ENCODE measurements at regions not wholly inside any gene's neighbourhood (a gene's known extent, or its start where the extent isn't known, plus 50 kb on each side); places are given as distances from the start of the nearest gene placed in this dataset.

DNA sequence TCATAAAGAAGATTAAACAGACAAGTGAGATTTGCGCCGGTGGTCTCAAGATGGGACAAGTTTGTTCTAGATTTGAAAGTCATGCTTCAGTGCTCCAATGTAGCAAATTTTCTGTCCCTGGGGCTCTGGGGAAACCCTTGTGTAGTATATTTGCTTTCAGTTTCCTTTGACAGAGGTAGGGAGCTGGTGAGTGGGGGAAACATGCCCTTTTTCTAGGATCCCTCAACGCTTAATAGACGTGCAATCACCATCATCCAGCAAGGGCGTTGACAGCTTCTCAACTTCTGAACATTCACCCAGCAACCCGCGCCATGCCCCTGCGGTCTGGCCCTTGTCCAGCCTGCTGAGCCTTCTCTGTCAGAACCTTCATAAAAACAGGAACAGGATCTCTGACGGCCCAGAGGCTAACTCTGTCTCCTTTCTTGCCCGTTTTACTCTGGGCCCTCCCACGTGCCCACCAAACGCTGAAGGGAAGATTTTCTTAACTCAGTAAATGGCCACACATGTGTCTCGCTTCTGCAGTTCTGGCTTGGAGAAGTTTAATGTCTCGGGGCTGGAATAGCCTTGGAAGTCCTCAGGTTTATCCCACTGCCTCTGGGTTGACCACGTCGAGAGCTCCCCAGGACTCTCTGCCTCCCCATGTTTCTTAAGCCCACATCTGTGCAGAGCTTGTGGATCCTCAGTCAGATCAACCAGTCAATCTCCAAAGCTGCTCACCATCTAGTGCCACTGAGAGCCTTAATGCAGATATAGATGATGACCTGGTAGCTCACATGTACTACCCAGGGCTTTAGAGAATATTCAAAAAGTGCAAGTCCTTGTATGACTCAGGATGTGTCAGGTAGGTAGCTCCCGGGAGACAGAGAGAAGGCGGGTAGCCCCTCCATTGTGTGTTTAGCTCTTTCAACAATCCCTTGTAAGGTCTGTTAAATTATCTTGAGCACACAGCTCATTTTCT lies 58.1 kb upstream of the CCND2 start:
- DNase-seq, result peak; percentile 71
- TF ChIP-seq, protein P1, sequence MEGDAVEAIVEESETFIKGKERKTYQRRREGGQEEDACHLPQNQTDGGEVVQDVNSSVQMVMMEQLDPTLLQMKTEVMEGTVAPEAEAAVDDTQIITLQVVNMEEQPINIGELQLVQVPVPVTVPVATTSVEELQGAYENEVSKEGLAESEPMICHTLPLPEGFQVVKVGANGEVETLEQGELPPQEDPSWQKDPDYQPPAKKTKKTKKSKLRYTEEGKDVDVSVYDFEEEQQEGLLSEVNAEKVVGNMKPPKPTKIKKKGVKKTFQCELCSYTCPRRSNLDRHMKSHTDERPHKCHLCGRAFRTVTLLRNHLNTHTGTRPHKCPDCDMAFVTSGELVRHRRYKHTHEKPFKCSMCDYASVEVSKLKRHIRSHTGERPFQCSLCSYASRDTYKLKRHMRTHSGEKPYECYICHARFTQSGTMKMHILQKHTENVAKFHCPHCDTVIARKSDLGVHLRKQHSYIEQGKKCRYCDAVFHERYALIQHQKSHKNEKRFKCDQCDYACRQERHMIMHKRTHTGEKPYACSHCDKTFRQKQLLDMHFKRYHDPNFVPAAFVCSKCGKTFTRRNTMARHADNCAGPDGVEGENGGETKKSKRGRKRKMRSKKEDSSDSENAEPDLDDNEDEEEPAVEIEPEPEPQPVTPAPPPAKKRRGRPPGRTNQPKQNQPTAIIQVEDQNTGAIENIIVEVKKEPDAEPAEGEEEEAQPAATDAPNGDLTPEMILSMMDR (IDR thresholded peaks at IDR 0.05; ENCODE audit: borderline replicate concordance), result no peak
- intact Hi-C loops (cut with micrococcal nuclease), result no loop called here
- H3K4me1 ChIP-seq, result peaks cover 2% of the 10 kb centered on the region
- H3K27ac ChIP-seq (replicated peaks), result no peak overlapping the region
- no peaks in the 10 kb centered on the region for H3K36me3 ChIP-seq
- H3K9me3 ChIP-seq (replicated peaks), result no peaks in the 10 kb centered on the region
- H3K4me3 ChIP-seq, result no peak overlapping the region
- peaks cover 35% of the 10 kb centered on the region for H3K27me3 ChIP-seq (ENCODE audit: low read depth)

DNA sequence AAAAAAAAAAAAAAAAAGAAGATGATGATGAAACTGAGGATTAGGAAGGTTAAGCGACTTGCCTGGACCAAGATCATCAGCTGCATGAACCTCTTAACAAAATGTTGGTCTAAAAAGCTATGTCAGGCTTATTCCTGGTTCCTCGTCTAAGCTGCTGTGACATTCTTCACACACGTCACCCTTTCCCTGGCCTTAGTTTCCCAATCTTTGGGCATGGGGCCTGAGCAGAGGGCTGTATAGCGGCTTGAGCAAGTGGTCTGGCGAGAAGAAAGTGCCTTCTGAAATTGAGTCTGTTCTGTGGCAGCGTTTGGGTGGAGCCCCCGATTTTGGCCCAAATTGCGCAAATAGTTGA lies 58.7 kb upstream of the CCND2 start:
- no peaks in the 10 kb centered on the region for H3K36me3 ChIP-seq
- no peak for DNase-seq
- intact Hi-C loops (cut with micrococcal nuclease), result no loop called here
- no peaks in the 10 kb centered on the region for H3K9me3 ChIP-seq (replicated peaks)
- TF ChIP-seq, protein P1 (IDR thresholded peaks at IDR 0.05; ENCODE audit: borderline replicate concordance), result no peak
- peaks cover 2% of the 10 kb centered on the region for H3K4me1 ChIP-seq
- H3K27ac ChIP-seq (replicated peaks), result no peak overlapping the region
- no peak overlapping the region for H3K4me3 ChIP-seq
- H3K27me3 ChIP-seq (ENCODE audit: low read depth), result peaks cover 38% of the 10 kb centered on the region

DNA sequence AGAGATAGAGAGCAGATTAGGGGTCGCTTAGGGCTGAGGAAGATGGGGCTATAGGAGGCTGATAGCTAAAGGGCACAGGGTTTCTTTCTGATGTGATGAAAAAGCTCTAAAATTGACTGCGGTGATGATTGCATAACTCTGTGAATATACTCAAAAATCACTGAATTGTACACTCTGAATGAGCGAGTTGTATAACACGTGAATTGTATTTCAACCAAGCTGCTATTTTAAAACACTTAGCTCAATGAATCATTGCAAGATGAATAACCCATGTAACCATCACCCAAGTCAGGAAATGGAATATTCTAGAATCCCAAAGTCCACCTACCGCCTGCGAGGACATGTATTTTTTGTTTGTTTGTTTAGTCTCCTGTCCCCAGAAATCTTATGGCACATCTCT lies 60.1 kb upstream of the CCND2 start:
- H3K4me3 ChIP-seq, result no peak overlapping the region
- intact Hi-C loops (cut with micrococcal nuclease), result no loop called here

DNA sequence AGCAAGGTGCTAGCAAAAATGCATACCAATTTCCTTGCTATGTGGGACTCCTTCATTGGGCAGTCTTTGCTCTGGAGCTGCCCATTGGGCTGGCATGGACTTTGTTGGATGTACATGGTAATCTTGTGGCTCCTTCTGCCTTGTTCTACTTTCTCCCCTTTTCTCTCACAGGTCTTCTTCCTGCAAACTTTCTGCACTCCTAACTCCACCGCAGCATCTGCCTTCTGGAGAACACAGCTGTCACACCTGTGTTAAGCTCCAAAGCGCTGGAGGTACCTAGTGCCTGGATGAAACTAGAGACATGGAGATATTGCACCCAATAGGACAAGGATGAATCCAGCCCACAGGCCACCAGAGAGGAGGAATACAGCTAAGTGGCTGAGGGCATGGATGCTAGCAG lies 60.7 kb upstream of the CCND2 start:
- Histone ChIP-seq H3K27ac (replicated peaks) (no peak overlapping the region), H3K9me3 (replicated peaks) (no peaks in the 10 kb centered on the region), H3K36me3 (no peaks in the 10 kb centered on the region), H3K4me3 (no peak overlapping the region), H3K27me3 (ENCODE audit: low read depth) (peaks cover 34% of the 10 kb centered on the region), H3K4me1 (peaks cover 2% of the 10 kb centered on the region)
- DNase-seq, result no peak
- intact Hi-C loops (cut with micrococcal nuclease), result no loop called here
- TF ChIP-seq, protein P1 (IDR thresholded peaks at IDR 0.05; ENCODE audit: borderline replicate concordance), result no peak

More for the DNA sequence above, 60.1 kb upstream of the CCND2 start:
- H3K27ac ChIP-seq (replicated peaks), result no peak overlapping the region
- no peak for DNase-seq
- no peaks in the 10 kb centered on the region for H3K36me3 ChIP-seq
- TF ChIP-seq, protein P1 (IDR thresholded peaks at IDR 0.05; ENCODE audit: borderline replicate concordance), result no peak
- H3K9me3 ChIP-seq (replicated peaks), result no peaks in the 10 kb centered on the region
- peaks cover 31% of the 10 kb centered on the region for H3K27me3 ChIP-seq (ENCODE audit: low read depth)
- peaks cover 2% of the 10 kb centered on the region for H3K4me1 ChIP-seq

DNA sequence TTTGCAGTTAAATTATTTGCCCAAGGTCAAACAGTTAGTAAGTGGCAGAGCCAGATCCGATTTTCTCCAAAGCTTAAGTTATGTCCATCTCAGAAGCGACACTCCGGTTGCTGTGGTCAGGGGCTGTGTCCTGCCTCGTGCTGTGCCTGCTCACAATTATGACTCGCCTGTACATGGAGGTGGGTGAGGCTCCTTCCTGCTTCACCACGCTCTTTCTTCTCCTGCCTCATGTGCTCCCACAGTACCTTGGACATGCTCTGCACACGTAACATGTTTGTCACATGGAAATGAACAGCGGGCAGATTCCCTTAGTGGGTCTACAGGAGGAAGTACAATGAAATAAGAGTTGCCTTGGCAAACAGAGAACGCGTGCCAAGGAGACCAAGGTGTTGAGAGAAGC lies 62.2 kb upstream of the CCND2 start:
- intact Hi-C loops (cut with micrococcal nuclease), result no loop called here
- Histone ChIP-seq H3K4me3 (no peak overlapping the region), H3K27me3 (ENCODE audit: low read depth) (peaks cover 41% of the 10 kb centered on the region), H3K27ac (replicated peaks) (no peak overlapping the region), H3K9me3 (replicated peaks) (no peaks in the 10 kb centered on the region), H3K4me1 (peaks cover 2% of the 10 kb centered on the region), H3K36me3 (no peaks in the 10 kb centered on the region)
- TF ChIP-seq, protein P1 (IDR thresholded peaks at IDR 0.05; ENCODE audit: borderline replicate concordance), result no peak
- DNase-seq, result no peak

Data from left ventricle myocardium inferior (tissue), 1 donor.